A673 (cell line): ENCODE measurements at regions not wholly inside any gene's neighbourhood (a gene's known extent, or its start where the extent isn't known, plus 50 kb on each side); places are given as distances from the start of the nearest gene placed in this dataset.

Experiments used
- BruUV-seq: library from RNA; stranded (reverse); fragments of 400-500 nt; replicated peaks from 2 replicates; lab custom pipeline; 2021; lab: Mats Ljungman, UMichigan
- CTCF ChIA-PET: fragments of 300-600 bp; sonication (Branson Sonifier 250); formaldehyde crosslinking; loops from one replicate; lab custom pipeline; 2022; ENCODE audit warnings: antibody characterized with exemption; lab: Charles Lee
- POLR2A ChIA-PET: fragments of 300-600 bp; sonication (Branson Sonifier 250); formaldehyde crosslinking; loops from one replicate; lab custom pipeline; 2022; ENCODE audit warnings: antibody characterized with exemption; ENCODE audit not compliant: low non-redundant PET; lab: Charles Lee
- DNase-seq: peaks from one replicate; pipeline ENCODE4 v3.0.0-alpha.2; 2015; ENCODE audit warnings: low spot score
- H3K27ac ChIP-seq: fragments of 200-600 bp; sonication (generic); 2 replicates; pipeline ENCODE4 v1.5.1; 2016; ENCODE audit warnings: mixed run types, low read depth, mild to moderate bottlenecking, mixed read lengths, antibody characterized with exemption, low read length; ENCODE audit not compliant: poor library complexity, severe bottlenecking
- H3K27me3 ChIP-seq: fragments of 200-600 bp; sonication (generic); replicated peaks from 2 replicates; pipeline ENCODE4 v1.6.1; 2017; ENCODE audit warnings: mixed run types, low read depth, mild to moderate bottlenecking, mixed read lengths, antibody characterized with exemption, low read length; ENCODE audit not compliant: insufficient read depth, poor library complexity
- H3K36me3 ChIP-seq: fragments of 200-600 bp; sonication (generic); 2 replicates; pipeline ENCODE4 v1.6.1; 2016; ENCODE audit warnings: mixed run types, mild to moderate bottlenecking, mixed read lengths, antibody characterized with exemption, low read length; ENCODE audit not compliant: insufficient read depth, poor library complexity, severe bottlenecking
- H3K4me1 ChIP-seq: fragments of 200-600 bp; sonication (generic); 2 replicates; pipeline ENCODE4 v1.6.1; 2017; ENCODE audit warnings: mixed run types, mild to moderate bottlenecking, mixed read lengths, antibody characterized with exemption, low read length; ENCODE audit not compliant: insufficient read depth, poor library complexity, severe bottlenecking
- H3K4me3 ChIP-seq: fragments of 200-600 bp; sonication (generic); 2 replicates; pipeline ENCODE4 v1.5.1; 2016; ENCODE audit warnings: low read depth, mixed run types, mild to moderate bottlenecking, mixed read lengths, low read length; ENCODE audit not compliant: poor library complexity, severe bottlenecking
- H3K9me3 ChIP-seq: fragments of 200-600 bp; sonication (generic); 2 replicates; pipeline ENCODE4 v1.6.1; 2016; ENCODE audit warnings: mixed run types, low read depth, mild to moderate bottlenecking, mixed read lengths, antibody characterized with exemption, low read length; ENCODE audit not compliant: poor library complexity, severe bottlenecking
- EZH2 ChIP-seq: fragments of 200-600 bp; sonication (generic); IDR thresholded peaks from 2 replicates; pipeline ENCODE4 v1.6.1; 2017; ENCODE audit warnings: borderline replicate concordance, low read depth, mild to moderate bottlenecking, mixed read lengths, antibody characterized with exemption, low read length; ENCODE audit not compliant: poor library complexity, severe bottlenecking
- intact Hi-C: fragments of 100-400 bp; cut with micrococcal nuclease; formaldehyde crosslinking; loops from one replicate; pipeline ENCODE4 v1.10.0; 2022; ENCODE audit not compliant: unreplicated experiment
- TF ChIP-seq, protein P1 (sequence below): fragments of 300-800, 200-600 bp; sonication (generic); conservative IDR thresholded peaks from 2 replicates; pipeline ENCODE4 v1.5.1; 2017; ENCODE audit warnings: low read depth, mild to moderate bottlenecking, antibody characterized with exemption, low read length, moderate library complexity, mixed read lengths

GRCh38 chr7:94810496-94810895 lies 96.9 kb upstream of the PPP1R9A start:
- TF ChIP-seq, protein P1, sequence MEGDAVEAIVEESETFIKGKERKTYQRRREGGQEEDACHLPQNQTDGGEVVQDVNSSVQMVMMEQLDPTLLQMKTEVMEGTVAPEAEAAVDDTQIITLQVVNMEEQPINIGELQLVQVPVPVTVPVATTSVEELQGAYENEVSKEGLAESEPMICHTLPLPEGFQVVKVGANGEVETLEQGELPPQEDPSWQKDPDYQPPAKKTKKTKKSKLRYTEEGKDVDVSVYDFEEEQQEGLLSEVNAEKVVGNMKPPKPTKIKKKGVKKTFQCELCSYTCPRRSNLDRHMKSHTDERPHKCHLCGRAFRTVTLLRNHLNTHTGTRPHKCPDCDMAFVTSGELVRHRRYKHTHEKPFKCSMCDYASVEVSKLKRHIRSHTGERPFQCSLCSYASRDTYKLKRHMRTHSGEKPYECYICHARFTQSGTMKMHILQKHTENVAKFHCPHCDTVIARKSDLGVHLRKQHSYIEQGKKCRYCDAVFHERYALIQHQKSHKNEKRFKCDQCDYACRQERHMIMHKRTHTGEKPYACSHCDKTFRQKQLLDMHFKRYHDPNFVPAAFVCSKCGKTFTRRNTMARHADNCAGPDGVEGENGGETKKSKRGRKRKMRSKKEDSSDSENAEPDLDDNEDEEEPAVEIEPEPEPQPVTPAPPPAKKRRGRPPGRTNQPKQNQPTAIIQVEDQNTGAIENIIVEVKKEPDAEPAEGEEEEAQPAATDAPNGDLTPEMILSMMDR, result no peak
- TF ChIP-seq EZH2, result no peak
- DNase-seq, result peak; percentile 14
- Histone ChIP-seq H3K27me3 (no peaks in the 10 kb centered on the region), H3K9me3 (peaks cover under 1% of the 10 kb centered on the region), H3K4me3 (no peak overlapping the region), H3K36me3 (no peaks in the 10 kb centered on the region), H3K4me1 (peaks cover 18% of the 10 kb centered on the region), H3K27ac (no peak overlapping the region)
- CTCF ChIA-PET, result no interaction called here
- POLR2A ChIA-PET, result no interaction called here
- no TSS peak for BruUV-seq
- intact Hi-C loops, result no loop called here

- DNase-seq, result no peak
- no peaks in the 10 kb centered on the region for H3K36me3 ChIP-seq
Observed at GRCh38 chr7:94813917-94814316, 93.5 kb upstream of the PPP1R9A start.

DNA sequence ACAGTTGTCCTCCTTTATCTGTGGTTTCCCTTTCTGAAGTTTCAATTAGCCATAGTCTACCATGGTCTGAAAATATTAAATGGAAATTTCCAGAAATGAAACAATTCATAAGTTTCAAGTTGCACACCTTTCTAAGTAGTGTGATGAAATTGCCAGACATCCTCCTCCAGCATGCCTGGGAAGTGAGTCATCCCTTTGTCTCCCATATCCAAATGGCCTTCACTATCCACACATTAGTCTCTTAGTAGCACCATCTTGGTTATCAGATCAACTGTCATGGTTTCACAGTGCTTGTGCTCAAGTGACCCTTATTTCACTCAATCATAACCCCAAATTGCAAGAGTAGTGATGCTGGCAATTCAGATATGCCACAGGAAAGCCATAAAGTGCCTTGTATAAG lies 83.4 kb upstream of the PPP1R9A start:
- Histone ChIP-seq H3K4me3 (no peak overlapping the region), H3K27ac (no peak overlapping the region), H3K9me3 (peaks cover 4% of the 10 kb centered on the region), H3K36me3 (no peaks in the 10 kb centered on the region), H3K4me1 (no peaks in the 10 kb centered on the region), H3K27me3 (no peaks in the 10 kb centered on the region)
- BruUV-seq, result no TSS peak
- POLR2A ChIA-PET, result no interaction called here
- intact Hi-C loops, result no loop called here
- peak; percentile 38 for DNase-seq
- CTCF ChIA-PET, result no interaction called here
- TF ChIP-seq, protein P1, result no peak
- no peak for TF ChIP-seq EZH2

More at GRCh38 chr7:94813917-94814316, 93.5 kb upstream of the PPP1R9A start:
- H3K27me3 ChIP-seq, result no peaks in the 10 kb centered on the region
- intact Hi-C loops, result no loop called here
- POLR2A ChIA-PET, result no interaction called here
- BruUV-seq, result no TSS peak
- TF ChIP-seq, protein P1, result no peak
- no peak for TF ChIP-seq EZH2
- H3K4me1 ChIP-seq, result peaks cover 11% of the 10 kb centered on the region
- CTCF ChIA-PET, result no interaction called here
- no peak overlapping the region for H3K27ac ChIP-seq
- H3K9me3 ChIP-seq, result peaks cover 7% of the 10 kb centered on the region
- no peak overlapping the region for H3K4me3 ChIP-seq
